CD4-positive, CD25-positive, alpha-beta regulatory T cell (primary cell): ENCODE measurements at regions not wholly inside any gene's neighbourhood (a gene's known extent, or its start where the extent isn't known, plus 50 kb on each side); places are given as distances from the start of the nearest gene placed in this dataset.
"Not testable (repeated sequence)": the region's sequence is repeated elsewhere in the genome, so short reads cannot be mapped to it uniquely, and the experiment has no call there.

Experiments used
- ATAC-seq, 2 donors: fragments of 150-1000 bp; cut with Tn5 transposase; one replicate each; pipeline ENCODE4 v1.10.0; 2021; ENCODE audit warnings: low read depth in 2 of 2, moderate number of reproducible peaks in 2 of 2, moderate library complexity in 1 of 2
- DNase-seq, 3 donors: peaks; one replicate each; pipeline versions ENCODE4 v3.0.0 to v3.0.0-alpha.2; 2012 to 2022; ENCODE audit warnings: mixed read lengths in 1 of 3
- H3K27ac ChIP-seq: one replicate; pipeline ENCODE4 v1.7.0; 2013; ENCODE audit warnings: mild to moderate bottlenecking, low read length; ENCODE audit not compliant: insufficient read depth, poor library complexity, severe bottlenecking
- H3K27me3 ChIP-seq: one replicate; pipeline ENCODE4 v1.7.0; 2013; ENCODE audit warnings: low read length; ENCODE audit not compliant: control insufficient read depth, insufficient read depth
- H3K36me3 ChIP-seq: one replicate; pipeline ENCODE4 v1.7.0; 2013; ENCODE audit warnings: mild to moderate bottlenecking, low read length, moderate library complexity; ENCODE audit not compliant: control insufficient read depth, insufficient read depth
- H3K4me1 ChIP-seq: 2 replicates; pipeline ENCODE4 v1.7.0; 2013; ENCODE audit warnings: mild to moderate bottlenecking, low read length; ENCODE audit not compliant: insufficient read depth, control insufficient read depth, poor library complexity, severe bottlenecking
- H3K4me3 ChIP-seq: one replicate; pipeline ENCODE4 v1.7.0; 2013; ENCODE audit warnings: low read depth, mild to moderate bottlenecking, low read length, moderate library complexity
- H3K9me3 ChIP-seq, 2 experiments: 1 replicate in 1 of 2; 2 replicates in 1 of 2; pipeline ENCODE4 v1.7.0; 2013; ENCODE audit warnings: low read length in 2 of 2, mild to moderate bottlenecking in 1 of 2, moderate library complexity in 1 of 2; ENCODE audit not compliant: control insufficient read depth in 2 of 2
- H3K27ac Mint-ChIP-seq, 3 donors: one replicate each; pipeline ENCODE4 v1.8.0; 2020 to 2022; ENCODE audit warnings: mild to moderate bottlenecking in 3 of 3, mixed read lengths in 3 of 3, moderate library complexity in 2 of 3
- H3K27me3 Mint-ChIP-seq: one replicate; pipeline ENCODE4 v1.8.0; 2022; ENCODE audit warnings: mild to moderate bottlenecking, mixed read lengths
- H3K36me3 Mint-ChIP-seq: one replicate; pipeline ENCODE4 v1.8.0; 2020; ENCODE audit warnings: mixed read lengths
- H3K4me1 Mint-ChIP-seq, 4 donors: one replicate each; pipeline ENCODE4 v1.8.0; 2020 to 2022; ENCODE audit warnings: mixed read lengths in 4 of 4, mild to moderate bottlenecking in 1 of 4
- H3K4me3 Mint-ChIP-seq, 4 donors: one replicate each; pipeline ENCODE4 v1.8.0; 2020 to 2022; ENCODE audit warnings: mild to moderate bottlenecking in 4 of 4, mixed read lengths in 4 of 4, moderate library complexity in 3 of 4
- H3K9me3 Mint-ChIP-seq, 7 donors: one replicate each; pipeline ENCODE4 v1.8.0; 2020 to 2022; ENCODE audit warnings: mixed read lengths in 7 of 7, mild to moderate bottlenecking in 3 of 7, moderate library complexity in 2 of 7

GRCh38 chrX:7603387-7603786 lies 239.6 kb upstream of the VCX start:
- Mint-ChIP-seq H3K4me3 (no peak overlapping the region), H3K9me3 (peaks cover 0 to 16% (median 1%) of the 10 kb centered on the region in 7 donors), H3K27ac (no peak overlapping the region), H3K27me3 (no peaks in the 10 kb centered on the region), H3K4me1 (no peaks in the 10 kb centered on the region), H3K36me3 (no peaks in the 10 kb centered on the region)
- H3K27ac ChIP-seq = no peak overlapping the region
- no peaks in the 10 kb centered on the region for H3K4me1 ChIP-seq
- DNase-seq (no peak), ATAC-seq (no peak)
- no peaks in the 10 kb centered on the region for H3K27me3 ChIP-seq
- H3K36me3 ChIP-seq = no peaks in the 10 kb centered on the region
- H3K9me3 ChIP-seq = peaks cover 0 to 1% of the 10 kb centered on the region in 2 experiments
- no peak overlapping the region for H3K4me3 ChIP-seq

GRCh38 chrX:7596822-7597221 lies 246.1 kb upstream of the VCX start:
- H3K9me3 Mint-ChIP-seq = peaks cover 0 to 8% (median 0%) of the 10 kb centered on the region in 7 donors
- H3K4me1 ChIP-seq = no peaks in the 10 kb centered on the region
- ATAC-seq (no peak), DNase-seq (no peak)
- no peaks in the 10 kb centered on the region for H3K27me3 Mint-ChIP-seq
- H3K27me3 ChIP-seq = no peaks in the 10 kb centered on the region
- H3K36me3 Mint-ChIP-seq = no peaks in the 10 kb centered on the region
- no peak overlapping the region for H3K4me3 ChIP-seq
- peaks cover 0 to 1% of the 10 kb centered on the region in 2 experiments for H3K9me3 ChIP-seq
- no peak overlapping the region for H3K27ac ChIP-seq
- no peaks in the 10 kb centered on the region for H3K4me1 Mint-ChIP-seq
- no peaks in the 10 kb centered on the region for H3K36me3 ChIP-seq
- no peak overlapping the region for H3K4me3 Mint-ChIP-seq
- no peak overlapping the region for H3K27ac Mint-ChIP-seq

GRCh38 chrX:7593370-7593769 lies 249.6 kb upstream of the VCX start:
- not testable (repeated sequence) for DNase-seq, H3K4me1 ChIP-seq, H3K27ac ChIP-seq, H3K4me3 Mint-ChIP-seq, H3K4me1 Mint-ChIP-seq, H3K9me3 ChIP-seq, H3K9me3 Mint-ChIP-seq, H3K27me3 Mint-ChIP-seq, H3K36me3 Mint-ChIP-seq, H3K27me3 ChIP-seq, H3K4me3 ChIP-seq, ATAC-seq, H3K36me3 ChIP-seq, H3K27ac Mint-ChIP-seq

GRCh38 chrX:7586126-7586525 lies 256.8 kb upstream of the VCX start:
- H3K27ac ChIP-seq = no peak overlapping the region
- DNase-seq (no peak), ATAC-seq (no peak)
- H3K27ac Mint-ChIP-seq = no peak overlapping the region
- H3K36me3 Mint-ChIP-seq = no peaks in the 10 kb centered on the region
- no peaks in the 10 kb centered on the region for H3K4me1 Mint-ChIP-seq
- no peaks in the 10 kb centered on the region for H3K4me1 ChIP-seq
- H3K9me3 ChIP-seq = no peaks in the 10 kb centered on the region
- H3K4me3 ChIP-seq = no peak overlapping the region
- no peaks in the 10 kb centered on the region for H3K27me3 Mint-ChIP-seq
- no peaks in the 10 kb centered on the region for H3K27me3 ChIP-seq
- no peak overlapping the region for H3K4me3 Mint-ChIP-seq
- H3K36me3 ChIP-seq = no peaks in the 10 kb centered on the region
- H3K9me3 Mint-ChIP-seq = peaks cover 0 to 4% (median 0%) of the 10 kb centered on the region in 7 donors

GRCh38 chrX:7582191-7582590 lies 260.8 kb upstream of the VCX start:
- Mint-ChIP-seq H3K4me1 (no peaks in the 10 kb centered on the region), H3K27me3 (no peaks in the 10 kb centered on the region), H3K4me3 (no peak overlapping the region), H3K9me3 (peaks cover 0 to 5% (median 1%) of the 10 kb centered on the region in 7 donors), H3K27ac (no peak overlapping the region), H3K36me3 (no peaks in the 10 kb centered on the region)
- H3K27ac ChIP-seq = no peak overlapping the region
- no peaks in the 10 kb centered on the region for H3K27me3 ChIP-seq
- H3K36me3 ChIP-seq = no peaks in the 10 kb centered on the region
- DNase-seq = no peak
- ATAC-seq = no peak
- H3K4me3 ChIP-seq = no peak overlapping the region
- H3K4me1 ChIP-seq = no peaks in the 10 kb centered on the region
- H3K9me3 ChIP-seq = no peaks in the 10 kb centered on the region

GRCh38 chrX:7580127-7580526 lies 262.8 kb upstream of the VCX start:
- Mint-ChIP-seq H3K36me3 (no peaks in the 10 kb centered on the region), H3K4me1 (no peaks in the 10 kb centered on the region)
- DNase-seq = no peak

GRCh38 chrX:7574325-7574724 lies 268.6 kb upstream of the VCX start:
- ATAC-seq (no peak), DNase-seq (no peak)
- Mint-ChIP-seq H3K36me3 (no peaks in the 10 kb centered on the region), H3K4me1 (no peaks in the 10 kb centered on the region), H3K27ac (no peak overlapping the region), H3K4me3 (no peak overlapping the region), H3K27me3 (no peaks in the 10 kb centered on the region), H3K9me3 (peaks cover 0 to 7% (median 0%) of the 10 kb centered on the region in 7 donors)
- no peak overlapping the region for H3K4me3 ChIP-seq
- H3K27me3 ChIP-seq = no peaks in the 10 kb centered on the region
- H3K9me3 ChIP-seq = no peaks in the 10 kb centered on the region
- H3K4me1 ChIP-seq = no peaks in the 10 kb centered on the region
- no peak overlapping the region for H3K27ac ChIP-seq
- H3K36me3 ChIP-seq = no peaks in the 10 kb centered on the region

More at GRCh38 chrX:7580127-7580526, 262.8 kb upstream of the VCX start:
- Mint-ChIP-seq H3K4me3 (no peak overlapping the region), H3K9me3 (peaks cover 0 to 9% (median 0%) of the 10 kb centered on the region in 7 donors), H3K27ac (no peak overlapping the region), H3K27me3 (no peaks in the 10 kb centered on the region)
- H3K9me3 ChIP-seq = no peaks in the 10 kb centered on the region
- H3K27ac ChIP-seq = no peak overlapping the region
- no peak overlapping the region for H3K4me3 ChIP-seq
- no peaks in the 10 kb centered on the region for H3K36me3 ChIP-seq
- ATAC-seq = no peak
- no peaks in the 10 kb centered on the region for H3K4me1 ChIP-seq
- H3K27me3 ChIP-seq = no peaks in the 10 kb centered on the region

- Mint-ChIP-seq H3K9me3 (peaks cover 0 to 8% (median 0%) of the 10 kb centered on the region in 7 donors), H3K27me3 (no peaks in the 10 kb centered on the region), H3K4me1 (no peaks in the 10 kb centered on the region), H3K4me3 (no peak overlapping the region), H3K27ac (no peak overlapping the region), H3K36me3 (no peaks in the 10 kb centered on the region)
- ATAC-seq = no peak
- DNase-seq = no peak
- no peak overlapping the region for H3K27ac ChIP-seq
- H3K4me3 ChIP-seq = no peak overlapping the region
- no peaks in the 10 kb centered on the region for H3K27me3 ChIP-seq
- no peaks in the 10 kb centered on the region for H3K4me1 ChIP-seq
- no peaks in the 10 kb centered on the region for H3K36me3 ChIP-seq
- H3K9me3 ChIP-seq = no peaks in the 10 kb centered on the region
These were observed 272.4 kb upstream of the VCX start for GRCh38 chrX:7570432-7571029.
